Ishikawa (cell line): ENCODE measurements at regions not wholly inside any gene's neighbourhood (a gene's known extent, or its start where the extent isn't known, plus 50 kb on each side); places are given as distances from the start of the nearest gene placed in this dataset.

ENCODE experiments used
- CEBPB ChIP-seq: IDR thresholded peaks from 2 replicates; pipeline ENCODE4 v1.6.1; 2012
- CREB1 ChIP-seq: IDR thresholded peaks from 2 replicates; pipeline ENCODE4 v1.6.1; 2012; ENCODE audit warnings: low read depth
- EGR1 ChIP-seq: IDR thresholded peaks from 2 replicates; pipeline ENCODE4 v1.6.1; 2012
- EP300 ChIP-seq: IDR thresholded peaks from 2 replicates; pipeline ENCODE4 v1.6.1; 2012; ENCODE audit warnings: borderline replicate concordance
- FOXM1 ChIP-seq: IDR thresholded peaks from 2 replicates; pipeline ENCODE4 v1.6.1; 2012; ENCODE audit warnings: low read depth, borderline replicate concordance
- NFIC ChIP-seq: IDR thresholded peaks from 2 replicates; pipeline ENCODE4 v1.6.1; 2012
- RAD21 ChIP-seq: IDR thresholded peaks from 2 replicates; pipeline ENCODE4 v1.6.1; 2012; ENCODE audit warnings: low read depth
- TAF1 ChIP-seq: IDR thresholded peaks from 2 replicates; pipeline ENCODE4 v1.6.1; 2012; ENCODE audit warnings: low read depth, mild to moderate bottlenecking
- TCF12 ChIP-seq: IDR thresholded peaks from 2 replicates; pipeline ENCODE4 v1.6.1; 2012; ENCODE audit warnings: low read depth
- TEAD4 ChIP-seq: IDR thresholded peaks from 2 replicates; pipeline ENCODE4 v1.6.1; 2012
- YY1 ChIP-seq: IDR thresholded peaks from 2 replicates; pipeline ENCODE4 v1.6.1; 2012; ENCODE audit warnings: low read depth
- ZBTB7A ChIP-seq: IDR thresholded peaks from 2 replicates; pipeline ENCODE4 v1.6.1; 2012; ENCODE audit warnings: low read depth
- TF ChIP-seq, protein P1 (sequence below): IDR thresholded peaks from 2 replicates; pipeline ENCODE4 v1.6.1; 2012; ENCODE audit warnings: low read depth, mild to moderate bottlenecking
- TF ChIP-seq, protein P2 (sequence below): IDR thresholded peaks from 2 replicates; pipeline ENCODE4 v1.6.1; 2012
- TF ChIP-seq, protein P3 (sequence below): IDR thresholded peaks from 2 replicates; pipeline ENCODE4 v1.6.1; 2012

DNA sequence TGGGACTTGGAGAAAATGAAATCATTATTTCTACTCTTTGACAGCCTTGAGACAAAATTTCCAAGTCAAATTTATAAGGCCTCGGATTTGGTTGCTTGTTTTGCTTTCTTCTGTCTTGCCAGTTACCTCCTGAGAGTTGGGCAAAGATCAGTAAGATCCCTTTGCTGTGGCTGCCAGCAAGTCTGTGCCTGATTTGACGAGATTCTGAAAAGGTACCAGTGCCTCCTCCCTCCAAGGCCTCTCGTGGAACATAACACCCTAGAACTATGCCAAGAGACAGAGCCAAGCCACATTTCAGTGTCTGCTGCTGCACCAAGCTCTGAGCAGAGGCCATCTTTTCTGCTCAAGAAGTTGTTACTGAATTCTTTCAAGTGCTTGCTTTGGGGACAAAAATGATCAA is 61.0 kb downstream of the GTPBP8 start:
- no peak for TF ChIP-seq NFIC
- TF ChIP-seq FOXM1: no peak

- no peak for TF ChIP-seq FOXM1
- no peak for TF ChIP-seq NFIC
- TF ChIP-seq, protein P1, sequence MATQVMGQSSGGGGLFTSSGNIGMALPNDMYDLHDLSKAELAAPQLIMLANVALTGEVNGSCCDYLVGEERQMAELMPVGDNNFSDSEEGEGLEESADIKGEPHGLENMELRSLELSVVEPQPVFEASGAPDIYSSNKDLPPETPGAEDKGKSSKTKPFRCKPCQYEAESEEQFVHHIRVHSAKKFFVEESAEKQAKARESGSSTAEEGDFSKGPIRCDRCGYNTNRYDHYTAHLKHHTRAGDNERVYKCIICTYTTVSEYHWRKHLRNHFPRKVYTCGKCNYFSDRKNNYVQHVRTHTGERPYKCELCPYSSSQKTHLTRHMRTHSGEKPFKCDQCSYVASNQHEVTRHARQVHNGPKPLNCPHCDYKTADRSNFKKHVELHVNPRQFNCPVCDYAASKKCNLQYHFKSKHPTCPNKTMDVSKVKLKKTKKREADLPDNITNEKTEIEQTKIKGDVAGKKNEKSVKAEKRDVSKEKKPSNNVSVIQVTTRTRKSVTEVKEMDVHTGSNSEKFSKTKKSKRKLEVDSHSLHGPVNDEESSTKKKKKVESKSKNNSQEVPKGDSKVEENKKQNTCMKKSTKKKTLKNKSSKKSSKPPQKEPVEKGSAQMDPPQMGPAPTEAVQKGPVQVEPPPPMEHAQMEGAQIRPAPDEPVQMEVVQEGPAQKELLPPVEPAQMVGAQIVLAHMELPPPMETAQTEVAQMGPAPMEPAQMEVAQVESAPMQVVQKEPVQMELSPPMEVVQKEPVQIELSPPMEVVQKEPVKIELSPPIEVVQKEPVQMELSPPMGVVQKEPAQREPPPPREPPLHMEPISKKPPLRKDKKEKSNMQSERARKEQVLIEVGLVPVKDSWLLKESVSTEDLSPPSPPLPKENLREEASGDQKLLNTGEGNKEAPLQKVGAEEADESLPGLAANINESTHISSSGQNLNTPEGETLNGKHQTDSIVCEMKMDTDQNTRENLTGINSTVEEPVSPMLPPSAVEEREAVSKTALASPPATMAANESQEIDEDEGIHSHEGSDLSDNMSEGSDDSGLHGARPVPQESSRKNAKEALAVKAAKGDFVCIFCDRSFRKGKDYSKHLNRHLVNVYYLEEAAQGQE: no peak
- TF ChIP-seq RAD21: no peak
- TF ChIP-seq EGR1: no peak
- no peak for TF ChIP-seq TAF1
- TF ChIP-seq YY1: no peak
- TF ChIP-seq CREB1: no peak
- TF ChIP-seq CEBPB: no peak
Observed at GRCh38 chr3:113053169-113053568, 62.4 kb downstream of the GTPBP8 start.

DNA sequence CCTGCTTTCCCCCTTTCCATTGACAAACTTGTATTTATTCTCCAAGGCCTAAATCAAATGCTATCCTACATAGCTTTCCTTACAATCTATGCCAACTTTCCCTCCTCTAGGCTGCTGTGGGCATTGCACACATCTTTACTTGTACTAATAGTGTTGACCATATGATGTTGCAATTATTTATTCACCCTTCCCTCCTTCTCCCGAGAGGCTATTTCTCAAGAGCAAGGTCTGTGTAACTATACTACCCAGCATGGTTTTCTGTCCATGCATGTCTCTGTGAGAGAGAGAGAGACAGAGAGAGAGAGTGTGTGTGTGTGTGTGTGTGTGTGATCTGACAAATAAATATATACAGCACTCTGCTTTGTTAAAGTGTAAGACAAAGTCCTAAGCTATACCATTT is 63.8 kb downstream of the GTPBP8 start:
- TF ChIP-seq, protein P1: no peak
- no peak for TF ChIP-seq YY1
- TF ChIP-seq, protein P2, sequence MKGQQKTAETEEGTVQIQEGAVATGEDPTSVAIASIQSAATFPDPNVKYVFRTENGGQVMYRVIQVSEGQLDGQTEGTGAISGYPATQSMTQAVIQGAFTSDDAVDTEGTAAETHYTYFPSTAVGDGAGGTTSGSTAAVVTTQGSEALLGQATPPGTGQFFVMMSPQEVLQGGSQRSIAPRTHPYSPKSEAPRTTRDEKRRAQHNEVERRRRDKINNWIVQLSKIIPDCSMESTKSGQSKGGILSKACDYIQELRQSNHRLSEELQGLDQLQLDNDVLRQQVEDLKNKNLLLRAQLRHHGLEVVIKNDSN: no peak
- TF ChIP-seq TCF12: no peak
- no peak for TF ChIP-seq TAF1
- no peak for TF ChIP-seq RAD21
- TF ChIP-seq NFIC: no peak
- TF ChIP-seq, protein P3, sequence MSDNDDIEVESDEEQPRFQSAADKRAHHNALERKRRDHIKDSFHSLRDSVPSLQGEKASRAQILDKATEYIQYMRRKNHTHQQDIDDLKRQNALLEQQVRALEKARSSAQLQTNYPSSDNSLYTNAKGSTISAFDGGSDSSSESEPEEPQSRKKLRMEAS: no peak
- no peak for TF ChIP-seq EP300
- no peak for TF ChIP-seq EGR1
- TF ChIP-seq CEBPB: no peak
- TF ChIP-seq FOXM1: no peak
- TF ChIP-seq CREB1: no peak
- no peak for TF ChIP-seq TEAD4
- TF ChIP-seq ZBTB7A: no peak

DNA sequence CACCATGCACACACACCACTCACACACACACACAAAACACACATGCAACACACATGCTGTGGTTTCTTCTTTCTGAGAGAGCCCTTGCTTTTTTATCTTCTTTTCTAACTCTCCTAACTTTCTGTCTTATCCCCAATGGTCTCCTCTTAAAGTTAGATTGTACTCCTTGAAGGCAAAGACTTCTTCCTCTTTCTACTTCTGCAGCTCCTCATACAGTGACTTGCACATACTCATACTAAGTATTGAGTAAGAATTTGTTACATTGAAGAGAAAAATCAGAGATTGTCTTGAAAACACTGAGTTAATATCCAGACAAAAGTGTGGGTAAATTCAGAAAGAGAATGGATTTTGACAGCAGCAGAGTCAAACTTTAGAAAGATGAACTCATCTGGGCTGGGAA is 64.4 kb downstream of the GTPBP8 start:
- TF ChIP-seq EGR1 (no peak), YY1 (no peak), EP300 (no peak), NFIC (no peak), ZBTB7A (no peak), TCF12 (no peak), CEBPB (no peak), TEAD4 (no peak)
- TF ChIP-seq, protein P2: no peak
- TF ChIP-seq, protein P1: no peak
- TF ChIP-seq, protein P3: no peak

- TF ChIP-seq, protein P3: no peak
- TF ChIP-seq YY1 (no peak), TCF12 (no peak), TEAD4 (no peak), TAF1 (no peak), EP300 (no peak), CEBPB (no peak), CREB1 (no peak), ZBTB7A (no peak)
- TF ChIP-seq, protein P2: no peak
Observed at GRCh38 chr3:113055961-113056360, 65.2 kb downstream of the GTPBP8 start.
